ENCODE measurements at regions not wholly inside any gene's neighbourhood (a gene's known extent, or its start where the extent isn't known, plus 50 kb on each side); places are given as distances from the start of the nearest gene placed in this dataset.

DNA sequence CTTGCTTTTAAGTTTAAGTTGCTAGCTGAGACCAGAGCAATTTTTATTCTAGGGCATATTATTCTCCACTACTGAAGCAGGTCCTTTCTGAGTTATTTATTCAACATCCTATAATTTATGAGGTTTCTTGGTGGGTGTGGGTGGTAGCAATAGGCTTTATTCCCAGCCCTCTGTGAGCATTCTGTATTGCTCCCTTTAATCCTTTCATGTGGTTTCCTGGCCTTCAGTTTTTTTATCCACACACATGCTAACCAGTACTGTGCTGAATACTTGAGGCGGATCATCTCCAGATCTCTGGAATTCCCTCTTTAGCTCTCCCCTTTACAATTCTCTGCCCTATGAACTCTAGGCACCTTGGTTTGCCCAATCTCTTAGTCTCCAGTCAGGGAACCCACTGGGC lies 91.8 kb upstream of the GLRA1 start:
- POLR2A ChIA-PET, result no interaction called here
- Histone ChIP-seq H3K27ac (ENCODE audit: insufficient read depth, low read depth, low read length) (no peak overlapping the region), H3K36me3 (ENCODE audit: control insufficient read depth in 2 of 2, extremely low read depth in 1 of 2, insufficient read depth in 2 of 2, low read length in 2 of 2) (no peaks in the 10 kb centered on the region), H3K4me1 (ENCODE audit: control insufficient read depth, extremely low read depth, insufficient read depth, low read length) (no peaks in the 10 kb centered on the region), H3K4me2 (ENCODE audit: insufficient read depth, low read length) (no peak overlapping the region), H3K9ac (replicated peaks; ENCODE audit: extremely low read depth, insufficient read depth, low read length) (no peak overlapping the region), H3K4me3 (replicated peaks in 1 of 3; ENCODE audit: insufficient read depth in 1 of 3, low read depth in 1 of 3, low read length in 3 of 3) (no peak overlapping the region), H3K9me3 (replicated peaks; ENCODE audit: control insufficient read depth, insufficient read depth, low read length) (no peaks in the 10 kb centered on the region), H3K27me3 (ENCODE audit: control insufficient read depth in 2 of 2, insufficient read depth in 2 of 2, low read length in 2 of 2) (no peaks in the 10 kb centered on the region), H2AFZ (ENCODE audit: low read depth, low read length) (no peak overlapping the region), H4K20me1 (replicated peaks; ENCODE audit: control insufficient read depth, extremely low read depth, insufficient read depth, low read length) (no peaks in the 10 kb centered on the region), H3K79me2 (ENCODE audit: control insufficient read depth, insufficient read depth, low read length) (no peaks in the 10 kb centered on the region), H3K9me1 (replicated peaks; ENCODE audit: control insufficient read depth, extremely low read depth, insufficient read depth, low read length) (no peaks in the 10 kb centered on the region)
- no peak for FAIRE-seq
- intact Hi-C loops (cut with micrococcal nuclease), result no loop called here
- TF ChIP-seq GATA2 (IDR thresholded peaks at IDR 0.05; ENCODE audit: insufficient read depth, insufficient read length, low read depth, low read length), result no peak
- no peak for TF ChIP-seq FOS (IDR thresholded peaks at IDR 0.05; ENCODE audit: borderline replicate concordance, insufficient read depth, low read length)
- DNase-seq (ENCODE audit: low read depth, low spot score), result no peak
- dilution Hi-C loops (cut with MboI; ENCODE audit: extremely low pct_ligation_motif_present, low sequenced_read_pairs), result no loop called here
- BruUV-seq (replicated peaks), result no TSS peak
- CTCF ChIA-PET, result no interaction called here

DNA sequence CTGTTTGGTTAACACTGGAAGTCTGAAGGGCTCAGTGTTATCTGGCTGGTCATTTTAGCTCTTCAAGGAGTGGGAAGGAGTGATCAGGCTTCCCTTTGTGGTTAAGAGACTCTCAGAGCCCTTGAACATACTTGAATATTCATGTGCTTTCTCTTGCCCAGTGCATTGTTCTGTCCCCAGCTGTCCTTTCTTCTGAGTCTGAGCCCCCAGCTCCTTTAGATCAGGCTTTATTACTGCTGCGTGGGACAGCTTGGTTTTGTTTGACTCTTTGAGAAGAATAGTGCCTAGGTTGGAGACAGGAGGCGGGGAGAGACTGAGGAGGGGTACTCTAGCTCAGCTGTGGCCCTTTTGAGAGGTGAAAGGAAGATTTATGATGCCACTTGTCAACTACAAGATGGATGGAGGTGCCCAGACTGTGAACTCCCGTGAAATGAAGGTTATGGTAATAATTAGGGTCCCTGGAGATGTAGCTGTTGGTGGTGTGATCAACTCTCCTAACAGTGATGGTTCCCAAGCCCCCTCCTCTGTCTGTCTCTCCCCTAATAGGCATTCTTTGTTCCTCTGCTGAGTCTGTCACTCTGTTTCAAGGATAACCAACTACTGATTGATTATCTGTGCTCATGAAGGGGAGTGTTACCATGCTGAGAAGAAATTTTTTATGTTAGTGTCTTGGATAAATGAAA lies 83.1 kb upstream of the GLRA1 start:
- no peak for FAIRE-seq
- Histone ChIP-seq H3K4me2 (ENCODE audit: insufficient read depth, low read length) (no peak overlapping the region), H2AFZ (ENCODE audit: low read depth, low read length) (no peak overlapping the region), H3K4me1 (ENCODE audit: control insufficient read depth, extremely low read depth, insufficient read depth, low read length) (no peaks in the 10 kb centered on the region), H3K9me3 (replicated peaks; ENCODE audit: control insufficient read depth, insufficient read depth, low read length) (no peaks in the 10 kb centered on the region), H3K9me1 (replicated peaks; ENCODE audit: control insufficient read depth, extremely low read depth, insufficient read depth, low read length) (no peaks in the 10 kb centered on the region), H3K36me3 (ENCODE audit: control insufficient read depth in 2 of 2, extremely low read depth in 1 of 2, insufficient read depth in 2 of 2, low read length in 2 of 2) (no peaks in the 10 kb centered on the region), H3K79me2 (ENCODE audit: control insufficient read depth, insufficient read depth, low read length) (no peaks in the 10 kb centered on the region), H3K4me3 (replicated peaks in 1 of 3; ENCODE audit: insufficient read depth in 1 of 3, low read depth in 1 of 3, low read length in 3 of 3) (no peak overlapping the region), H3K27me3 (ENCODE audit: control insufficient read depth in 2 of 2, insufficient read depth in 2 of 2, low read length in 2 of 2) (no peaks in the 10 kb centered on the region), H3K27ac (ENCODE audit: insufficient read depth, low read depth, low read length) (no peak overlapping the region), H4K20me1 (replicated peaks; ENCODE audit: control insufficient read depth, extremely low read depth, insufficient read depth, low read length) (no peaks in the 10 kb centered on the region), H3K9ac (replicated peaks; ENCODE audit: extremely low read depth, insufficient read depth, low read length) (no peak overlapping the region)
- DNase-seq (ENCODE audit: low read depth, low spot score), result no peak
- dilution Hi-C loops (cut with MboI; ENCODE audit: extremely low pct_ligation_motif_present, low sequenced_read_pairs), result no loop called here
- CTCF ChIA-PET, result no interaction called here
- TF ChIP-seq, protein P1, sequence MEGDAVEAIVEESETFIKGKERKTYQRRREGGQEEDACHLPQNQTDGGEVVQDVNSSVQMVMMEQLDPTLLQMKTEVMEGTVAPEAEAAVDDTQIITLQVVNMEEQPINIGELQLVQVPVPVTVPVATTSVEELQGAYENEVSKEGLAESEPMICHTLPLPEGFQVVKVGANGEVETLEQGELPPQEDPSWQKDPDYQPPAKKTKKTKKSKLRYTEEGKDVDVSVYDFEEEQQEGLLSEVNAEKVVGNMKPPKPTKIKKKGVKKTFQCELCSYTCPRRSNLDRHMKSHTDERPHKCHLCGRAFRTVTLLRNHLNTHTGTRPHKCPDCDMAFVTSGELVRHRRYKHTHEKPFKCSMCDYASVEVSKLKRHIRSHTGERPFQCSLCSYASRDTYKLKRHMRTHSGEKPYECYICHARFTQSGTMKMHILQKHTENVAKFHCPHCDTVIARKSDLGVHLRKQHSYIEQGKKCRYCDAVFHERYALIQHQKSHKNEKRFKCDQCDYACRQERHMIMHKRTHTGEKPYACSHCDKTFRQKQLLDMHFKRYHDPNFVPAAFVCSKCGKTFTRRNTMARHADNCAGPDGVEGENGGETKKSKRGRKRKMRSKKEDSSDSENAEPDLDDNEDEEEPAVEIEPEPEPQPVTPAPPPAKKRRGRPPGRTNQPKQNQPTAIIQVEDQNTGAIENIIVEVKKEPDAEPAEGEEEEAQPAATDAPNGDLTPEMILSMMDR (IDR thresholded peaks at IDR 0.05; ENCODE audit: extremely low read depth in 1 of 2, insufficient read depth in 1 of 2, low read depth in 1 of 2, low read length in 2 of 2), result no peak
- BruUV-seq (replicated peaks), result no TSS peak
- POLR2A ChIA-PET, result no interaction called here
- intact Hi-C loops (cut with micrococcal nuclease), result no loop called here

Measured in endothelial cell of umbilical vein (primary cell).